ENCODE measurements at regions not wholly inside any gene's neighbourhood (a gene's known extent, or its start where the extent isn't known, plus 50 kb on each side); places are given as distances from the start of the nearest gene placed in this dataset.

- ATAC-seq (no peak), DNase-seq (peak in 2 of 9 donors; percentile 17 to 26)
- POLR2A ChIA-PET = interaction anchor here (0.8 kb wide), 1 partner anchor 1982 kb away, joined by 3 read pairs; no protein-coding TSS in a partner anchor
- no peaks in the 10 kb centered on the region for H3K27me3 Mint-ChIP-seq
- peaks cover 32 to 41% of the 10 kb centered on the region in 2 donors for H3K4me1 ChIP-seq (ENCODE audit: control insufficient read depth in 2 of 2, insufficient read depth in 2 of 2, low read length in 2 of 2)
- H3K9me3 ChIP-seq (ENCODE audit: control insufficient read depth in 2 of 3, low read length in 3 of 3) = no peaks in the 10 kb centered on the region
- CTCF ChIA-PET = interaction anchor here (0.6 kb wide), 1 partner anchor 21 kb away, joined by 3 read pairs; no protein-coding TSS in a partner anchor
- H3K27me3 ChIP-seq (ENCODE audit: control insufficient read depth in 2 of 2, insufficient read depth in 2 of 2, low read length in 2 of 2) = no peaks in the 10 kb centered on the region
- intact Hi-C loops (cut with micrococcal nuclease) = no loop called here
- peaks cover 44 to 69% (median 57%) of the 10 kb centered on the region in 7 donors for H3K4me1 Mint-ChIP-seq
- no peak overlapping the region for H3K27ac ChIP-seq (ENCODE audit: low read depth, low read length)
- no peaks in the 10 kb centered on the region for H3K36me3 ChIP-seq (ENCODE audit: control insufficient read depth in 2 of 3, insufficient read depth in 3 of 3, low read length in 3 of 3)
- H3K4me3 ChIP-seq (ENCODE audit: low read length) = no peak overlapping the region
- peak overlapping the region in 5 of 9 donors; percentile 87 to 99 (median 98) for H3K27ac Mint-ChIP-seq
- peak overlapping the region in 1 of 10 donors; percentile 7 for H3K4me3 Mint-ChIP-seq
- peaks cover 0 to 19% (median 2%) of the 10 kb centered on the region in 11 donors for H3K9me3 Mint-ChIP-seq
- peaks cover 0 to 38% (median 6%) of the 10 kb centered on the region in 5 donors for H3K36me3 Mint-ChIP-seq
Measured at GRCh38 chr1:185570962-185571361, 163.2 kb upstream of the HMCN1 start.

GRCh38 chr1:185568155-185569123, 165.8 kb upstream of the HMCN1 start:
- Mint-ChIP-seq H3K36me3 (peaks cover 0 to 29% (median 3%) of the 10 kb centered on the region in 5 donors), H3K27me3 (no peaks in the 10 kb centered on the region), H3K27ac (peak overlapping the region; percentile 96 to 100 (median 98)), H3K9me3 (peaks cover 0 to 13% (median 2%) of the 10 kb centered on the region in 11 donors), H3K4me1 (peaks cover 46 to 81% (median 74%) of the 10 kb centered on the region in 7 donors), H3K4me3 (peak overlapping the region; percentile 27 to 87 (median 56))
- POLR2A ChIA-PET = interaction anchor here (1.5 to 3.6 kb wide), 7 partner anchors 8 to 251 kb away, joined by 4 to 28 read pairs (median 6); partner anchors contain the start of gene IVNS1ABP
- DNase-seq = peak in 5 of 9 donors; percentile 25 to 48 (median 26)
- intact Hi-C loops (cut with micrococcal nuclease) = loop anchor here (1.0 to 10.0 kb wide), 4 partner anchors 8 to 1934 kb away; partner anchors contain the start of genes ARPC5 (in 1 of the 2), ODR4 (in 1 of the 2) and TPR (in 1 of the 2)
- no peak overlapping the region for H3K4me3 ChIP-seq (ENCODE audit: low read length)
- no peaks in the 10 kb centered on the region for H3K9me3 ChIP-seq (ENCODE audit: control insufficient read depth in 2 of 3, low read length in 3 of 3)
- no peaks in the 10 kb centered on the region for H3K27me3 ChIP-seq (ENCODE audit: control insufficient read depth in 2 of 2, insufficient read depth in 2 of 2, low read length in 2 of 2)
- CTCF ChIA-PET = interaction anchor here (0.6 to 3.3 kb wide), 3 partner anchors 10 to 113 kb away, joined by 3 to 22 read pairs (median 4); no protein-coding TSS in a partner anchor
- H3K36me3 ChIP-seq (ENCODE audit: control insufficient read depth in 2 of 3, insufficient read depth in 3 of 3, low read length in 3 of 3) = no peaks in the 10 kb centered on the region
- peaks cover 37 to 48% of the 10 kb centered on the region in 2 donors for H3K4me1 ChIP-seq (ENCODE audit: control insufficient read depth in 2 of 2, insufficient read depth in 2 of 2, low read length in 2 of 2)
- peak overlapping the region; percentile 89 for H3K27ac ChIP-seq (ENCODE audit: low read depth, low read length)
- peak; percentile 48 for ATAC-seq

DNA sequence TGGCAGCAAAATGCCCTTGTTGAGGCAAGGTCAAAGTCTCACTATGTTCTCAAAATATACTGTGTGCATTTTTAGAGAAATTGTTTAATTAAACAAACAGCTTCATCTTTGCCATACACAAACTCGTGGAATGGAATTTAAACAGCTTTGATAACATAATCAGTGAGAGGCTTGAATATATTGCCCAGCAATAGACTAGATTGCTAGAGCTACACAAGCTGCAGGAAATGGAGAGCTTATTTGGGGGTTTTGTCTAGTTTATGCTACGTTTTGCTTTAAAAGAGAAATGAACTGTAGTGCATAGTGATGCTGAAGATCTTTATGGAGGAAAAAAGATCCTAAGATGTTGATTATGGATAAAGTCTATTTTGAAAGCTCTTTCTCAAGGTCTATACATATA, 166.8 kb upstream of the HMCN1 start:
- ChIA-PET POLR2A (interaction anchor here (0.8 to 3.6 kb wide), 13 partner anchors 9 to 411 kb away, joined by 3 to 28 read pairs (median 6); partner anchors contain the start of gene IVNS1ABP), CTCF (interaction anchor here (0.5 to 3.3 kb wide), 6 partner anchors 9 to 818 kb away, joined by 3 to 22 read pairs (median 3); partner anchors contain the start of gene TPR)
- no peaks in the 10 kb centered on the region for H3K27me3 ChIP-seq (ENCODE audit: control insufficient read depth in 2 of 2, insufficient read depth in 2 of 2, low read length in 2 of 2)
- Mint-ChIP-seq H3K4me3 (peak overlapping the region; percentile 46 to 87 (median 78)), H3K27ac (peak overlapping the region; percentile 96 to 100 (median 98)), H3K9me3 (peaks cover 0 to 13% (median 2%) of the 10 kb centered on the region in 11 donors), H3K4me1 (peaks cover 46 to 87% (median 81%) of the 10 kb centered on the region in 7 donors), H3K27me3 (no peaks in the 10 kb centered on the region), H3K36me3 (peaks cover 0 to 23% (median 3%) of the 10 kb centered on the region in 5 donors)
- peak overlapping the region; percentile 89 for H3K27ac ChIP-seq (ENCODE audit: low read depth, low read length)
- intact Hi-C loops (cut with micrococcal nuclease) = loop anchor here (1.0 to 10.0 kb wide), 16 partner anchors 29 to 1933 kb away; partner anchors contain the start of genes IVNS1ABP (in 2 of the 2), SWT1 (in 2 of the 2), ARPC5 (in 1 of the 2) and EDEM3 (in 1 of the 2)
- ATAC-seq (peak; percentile 33), DNase-seq (no peak)
- no peaks in the 10 kb centered on the region for H3K9me3 ChIP-seq (ENCODE audit: control insufficient read depth in 2 of 3, low read length in 3 of 3)
- H3K4me3 ChIP-seq (ENCODE audit: low read length) = no peak overlapping the region
- no peaks in the 10 kb centered on the region for H3K36me3 ChIP-seq (ENCODE audit: control insufficient read depth in 2 of 3, insufficient read depth in 3 of 3, low read length in 3 of 3)
- peaks cover 37 to 51% of the 10 kb centered on the region in 2 donors for H3K4me1 ChIP-seq (ENCODE audit: control insufficient read depth in 2 of 2, insufficient read depth in 2 of 2, low read length in 2 of 2)

- CTCF ChIA-PET = interaction anchor here (0.8 to 3.3 kb wide), 6 partner anchors 15 to 808 kb away, joined by 3 to 22 read pairs (median 3); partner anchors contain the start of gene TPR
- Mint-ChIP-seq H3K27me3 (no peaks in the 10 kb centered on the region), H3K27ac (peak overlapping the region; percentile 96 to 100 (median 98)), H3K4me3 (peak overlapping the region; percentile 46 to 87 (median 78)), H3K36me3 (peaks cover 0 to 20% (median under 1%) of the 10 kb centered on the region in 5 donors), H3K9me3 (peaks cover 0 to 13% (median 2%) of the 10 kb centered on the region in 11 donors), H3K4me1 (peaks cover 47 to 91% (median 86%) of the 10 kb centered on the region in 7 donors)
- H3K4me1 ChIP-seq (ENCODE audit: control insufficient read depth in 2 of 2, insufficient read depth in 2 of 2, low read length in 2 of 2) = peaks cover 37 to 56% of the 10 kb centered on the region in 2 donors
- H3K36me3 ChIP-seq (ENCODE audit: control insufficient read depth in 2 of 3, insufficient read depth in 3 of 3, low read length in 3 of 3) = no peaks in the 10 kb centered on the region
- no peaks in the 10 kb centered on the region for H3K27me3 ChIP-seq (ENCODE audit: control insufficient read depth in 2 of 2, insufficient read depth in 2 of 2, low read length in 2 of 2)
- POLR2A ChIA-PET = interaction anchor here (0.8 to 3.6 kb wide), 15 partner anchors 8 to 411 kb away, joined by 3 to 28 read pairs (median 6); partner anchors contain the start of gene IVNS1ABP
- ATAC-seq (peak; percentile 92), DNase-seq (peak in 7 of 9 donors; percentile 85 to 94 (median 91))
- no peak overlapping the region for H3K4me3 ChIP-seq (ENCODE audit: low read length)
- H3K27ac ChIP-seq (ENCODE audit: low read depth, low read length) = peak overlapping the region; percentile 89
- no peaks in the 10 kb centered on the region for H3K9me3 ChIP-seq (ENCODE audit: control insufficient read depth in 2 of 3, low read length in 3 of 3)
- intact Hi-C loops (cut with micrococcal nuclease) = loop anchor here (1.0 to 10.0 kb wide), 16 partner anchors 29 to 1932 kb away; partner anchors contain the start of genes IVNS1ABP (in 2 of the 2), SWT1 (in 2 of the 2), ARPC5 (in 1 of the 2) and EDEM3 (in 1 of the 2)
Measured at GRCh38 chr1:185566995-185567394, 167.2 kb upstream of the HMCN1 start.

DNA sequence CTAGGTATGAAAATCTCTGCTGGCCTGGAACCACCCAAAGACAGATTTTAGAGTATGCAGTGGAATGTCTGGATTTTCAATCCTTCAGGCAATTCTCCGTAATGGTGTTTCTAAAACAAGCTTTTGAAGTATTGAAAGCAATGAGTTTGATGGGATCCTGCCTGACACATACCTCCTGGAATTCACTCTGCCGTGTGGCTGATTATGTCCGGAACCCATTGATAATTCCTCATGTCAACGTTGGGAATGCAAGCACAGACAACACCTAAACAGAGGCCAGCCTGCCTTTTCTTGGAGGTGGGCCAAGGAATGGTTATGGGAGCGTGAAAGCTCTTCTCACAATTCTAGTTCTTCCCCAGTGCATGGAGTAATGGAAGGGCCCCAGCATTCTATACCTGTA, 168.9 kb upstream of the HMCN1 start:
- ATAC-seq (no peak), DNase-seq (no peak)
- intact Hi-C loops (cut with micrococcal nuclease) = loop anchor here in 1 of 2 donors (5.0 to 10.0 kb wide), 3 partner anchors 722 to 1931 kb away; partner anchors contain the start of genes ARPC5, ODR4 and TPR
- Mint-ChIP-seq H3K4me3 (peak overlapping the region in 5 of 10 donors; percentile 8 to 82 (median 44)), H3K4me1 (peaks cover 61 to 98% (median 92%) of the 10 kb centered on the region in 7 donors), H3K36me3 (peaks cover 0 to 20% (median 0%) of the 10 kb centered on the region in 5 donors), H3K27me3 (no peaks in the 10 kb centered on the region), H3K27ac (peak overlapping the region; percentile 2 to 100 (median 98)), H3K9me3 (peaks cover 0 to 13% (median 0%) of the 10 kb centered on the region in 11 donors)
- peak overlapping the region; percentile 89 for H3K27ac ChIP-seq (ENCODE audit: low read depth, low read length)
- ChIA-PET CTCF (interaction anchor here (3.3 kb wide), 1 partner anchor 30 kb away, joined by 22 read pairs; no protein-coding TSS in a partner anchor), POLR2A (interaction anchor here (0.6 to 3.6 kb wide), 4 partner anchors 16 to 248 kb away, joined by 4 to 28 read pairs (median 5); partner anchors contain the start of gene IVNS1ABP)
- no peak overlapping the region for H3K4me3 ChIP-seq (ENCODE audit: low read length)
- peaks cover 54 to 73% of the 10 kb centered on the region in 2 donors for H3K4me1 ChIP-seq (ENCODE audit: control insufficient read depth in 2 of 2, insufficient read depth in 2 of 2, low read length in 2 of 2)
- H3K9me3 ChIP-seq (ENCODE audit: control insufficient read depth in 2 of 3, low read length in 3 of 3) = no peaks in the 10 kb centered on the region
- no peaks in the 10 kb centered on the region for H3K36me3 ChIP-seq (ENCODE audit: control insufficient read depth in 2 of 3, insufficient read depth in 3 of 3, low read length in 3 of 3)
- no peaks in the 10 kb centered on the region for H3K27me3 ChIP-seq (ENCODE audit: control insufficient read depth in 2 of 2, insufficient read depth in 2 of 2, low read length in 2 of 2)

All from naive thymus-derived CD4-positive, alpha-beta T cell (primary cell).